ENCODE measurements at regions not wholly inside any gene's neighbourhood (a gene's known extent, or its start where the extent isn't known, plus 50 kb on each side); places are given as distances from the start of the nearest gene placed in this dataset.

DNA sequence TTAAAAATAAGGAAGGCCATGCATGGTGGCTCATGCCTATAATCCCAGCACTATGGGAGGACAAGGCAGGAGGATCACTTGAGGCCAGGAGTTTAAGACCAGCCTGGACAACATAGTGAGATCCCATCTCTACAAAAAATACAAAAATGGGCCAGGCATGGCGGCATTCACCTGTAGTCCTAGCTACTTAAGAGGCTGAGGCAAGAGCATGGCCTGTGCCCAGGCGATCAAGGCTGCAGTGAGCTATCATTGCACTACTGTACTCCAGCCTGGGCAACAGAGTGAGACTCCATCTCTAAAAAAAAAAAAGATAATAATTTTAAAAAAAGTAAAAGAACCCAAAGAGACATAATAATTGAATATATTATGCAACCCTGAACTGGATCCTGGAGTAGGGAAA lies 83.6 kb upstream of the ZNF423 start (continued):
- TF ChIP-seq, protein P1, sequence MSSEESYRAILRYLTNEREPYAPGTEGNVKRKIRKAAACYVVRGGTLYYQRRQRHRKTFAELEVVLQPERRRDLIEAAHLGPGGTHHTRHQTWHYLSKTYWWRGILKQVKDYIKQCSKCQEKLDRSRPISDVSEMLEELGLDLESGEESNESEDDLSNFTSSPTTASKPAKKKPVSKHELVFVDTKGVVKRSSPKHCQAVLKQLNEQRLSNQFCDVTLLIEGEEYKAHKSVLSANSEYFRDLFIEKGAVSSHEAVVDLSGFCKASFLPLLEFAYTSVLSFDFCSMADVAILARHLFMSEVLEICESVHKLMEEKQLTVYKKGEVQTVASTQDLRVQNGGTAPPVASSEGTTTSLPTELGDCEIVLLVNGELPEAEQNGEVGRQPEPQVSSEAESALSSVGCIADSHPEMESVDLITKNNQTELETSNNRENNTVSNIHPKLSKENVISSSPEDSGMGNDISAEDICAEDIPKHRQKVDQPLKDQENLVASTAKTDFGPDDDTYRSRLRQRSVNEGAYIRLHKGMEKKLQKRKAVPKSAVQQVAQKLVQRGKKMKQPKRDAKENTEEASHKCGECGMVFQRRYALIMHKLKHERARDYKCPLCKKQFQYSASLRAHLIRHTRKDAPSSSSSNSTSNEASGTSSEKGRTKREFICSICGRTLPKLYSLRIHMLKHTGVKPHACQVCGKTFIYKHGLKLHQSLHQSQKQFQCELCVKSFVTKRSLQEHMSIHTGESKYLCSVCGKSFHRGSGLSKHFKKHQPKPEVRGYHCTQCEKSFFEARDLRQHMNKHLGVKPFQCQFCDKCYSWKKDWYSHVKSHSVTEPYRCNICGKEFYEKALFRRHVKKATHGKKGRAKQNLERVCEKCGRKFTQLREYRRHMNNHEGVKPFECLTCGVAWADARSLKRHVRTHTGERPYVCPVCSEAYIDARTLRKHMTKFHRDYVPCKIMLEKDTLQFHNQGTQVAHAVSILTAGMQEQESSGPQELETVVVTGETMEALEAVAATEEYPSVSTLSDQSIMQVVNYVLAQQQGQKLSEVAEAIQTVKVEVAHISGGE (CRISPR knock-in tag; IDR thresholded peaks at IDR 0.05), result no peak
- TF ChIP-seq IKZF1 (conservative IDR thresholded peaks at IDR 0.05), result no peak
- TF ChIP-seq NR2C2 (IDR thresholded peaks at IDR 0.05; ENCODE audit: borderline replicate concordance, control insufficient read depth, insufficient read length, low read depth), result no peak
- TF ChIP-seq, protein P2, sequence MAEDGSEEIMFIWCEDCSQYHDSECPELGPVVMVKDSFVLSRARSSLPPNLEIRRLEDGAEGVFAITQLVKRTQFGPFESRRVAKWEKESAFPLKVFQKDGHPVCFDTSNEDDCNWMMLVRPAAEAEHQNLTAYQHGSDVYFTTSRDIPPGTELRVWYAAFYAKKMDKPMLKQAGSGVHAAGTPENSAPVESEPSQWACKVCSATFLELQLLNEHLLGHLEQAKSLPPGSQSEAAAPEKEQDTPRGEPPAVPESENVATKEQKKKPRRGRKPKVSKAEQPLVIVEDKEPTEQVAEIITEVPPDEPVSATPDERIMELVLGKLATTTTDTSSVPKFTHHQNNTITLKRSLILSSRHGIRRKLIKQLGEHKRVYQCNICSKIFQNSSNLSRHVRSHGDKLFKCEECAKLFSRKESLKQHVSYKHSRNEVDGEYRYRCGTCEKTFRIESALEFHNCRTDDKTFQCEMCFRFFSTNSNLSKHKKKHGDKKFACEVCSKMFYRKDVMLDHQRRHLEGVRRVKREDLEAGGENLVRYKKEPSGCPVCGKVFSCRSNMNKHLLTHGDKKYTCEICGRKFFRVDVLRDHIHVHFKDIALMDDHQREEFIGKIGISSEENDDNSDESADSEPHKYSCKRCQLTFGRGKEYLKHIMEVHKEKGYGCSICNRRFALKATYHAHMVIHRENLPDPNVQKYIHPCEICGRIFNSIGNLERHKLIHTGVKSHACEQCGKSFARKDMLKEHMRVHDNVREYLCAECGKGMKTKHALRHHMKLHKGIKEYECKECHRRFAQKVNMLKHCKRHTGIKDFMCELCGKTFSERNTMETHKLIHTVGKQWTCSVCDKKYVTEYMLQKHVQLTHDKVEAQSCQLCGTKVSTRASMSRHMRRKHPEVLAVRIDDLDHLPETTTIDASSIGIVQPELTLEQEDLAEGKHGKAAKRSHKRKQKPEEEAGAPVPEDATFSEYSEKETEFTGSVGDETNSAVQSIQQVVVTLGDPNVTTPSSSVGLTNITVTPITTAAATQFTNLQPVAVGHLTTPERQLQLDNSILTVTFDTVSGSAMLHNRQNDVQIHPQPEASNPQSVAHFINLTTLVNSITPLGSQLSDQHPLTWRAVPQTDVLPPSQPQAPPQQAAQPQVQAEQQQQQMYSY (CRISPR knock-in tag; IDR thresholded peaks at IDR 0.05), result no peak
- TF ChIP-seq SREBF1 (IDR thresholded peaks at IDR 0.05; ENCODE audit: low read length), result no peak

Measured in GM12878 (cell line).